Large intestine (tissue), 3 donors: ENCODE measurements at regions not wholly inside any gene's neighbourhood (a gene's known extent, or its start where the extent isn't known, plus 50 kb on each side); places are given as distances from the start of the nearest gene placed in this dataset.
A peak's percentile ranks its signal among the peaks of the same experiment; 100 is the strongest.
"Not testable (repeated sequence)": the region's sequence is repeated elsewhere in the genome, so short reads cannot be mapped to it uniquely, and the experiment has no call there.

Experiments used
- DNase-seq, 2 donors: peaks; one replicate each; pipeline versions ENCODE4 v3.0.0 to v3.0.0-alpha.2; 2013
- H3K27ac ChIP-seq: one replicate; pipeline ENCODE4 v1.5.1; 2013; ENCODE audit warnings: low read length
- H3K27me3 ChIP-seq: 2 replicates; pipeline ENCODE4 v1.6.1; 2013; ENCODE audit warnings: low read length; ENCODE audit not compliant: control insufficient read depth, insufficient read depth
- H3K36me3 ChIP-seq: 2 replicates; pipeline ENCODE4 v1.6.1; 2013; ENCODE audit warnings: low read length; ENCODE audit not compliant: control insufficient read depth, insufficient read depth
- H3K4me1 ChIP-seq: one replicate; pipeline ENCODE4 v1.6.1; 2013; ENCODE audit warnings: low read length; ENCODE audit not compliant: control insufficient read depth, insufficient read depth
- H3K4me3 ChIP-seq: one replicate; pipeline ENCODE4 v1.5.1; 2013; ENCODE audit warnings: low read length
- H3K9me3 ChIP-seq: one replicate; pipeline ENCODE4 v1.6.1; 2013; ENCODE audit warnings: mild to moderate bottlenecking, low read depth, low read length, moderate library complexity; ENCODE audit not compliant: control insufficient read depth
- WGBS: methylation state at CpG from one replicate; pipeline ENCODE4 v1.1.5; 2013; ENCODE audit warnings: low lambda C conversion rate; ENCODE audit not compliant: insufficient coverage; 5-methylcytosine and 5-hydroxymethylcytosine counted together

GRCh38 chr5:36422952-36423351, 121.2 kb upstream of the RANBP3L start:
- Histone ChIP-seq H3K9me3 (no peaks in the 10 kb centered on the region), H3K4me3 (no peak overlapping the region), H3K27ac (no peak overlapping the region), H3K27me3 (no peaks in the 10 kb centered on the region), H3K36me3 (no peaks in the 10 kb centered on the region), H3K4me1 (peaks cover 21% of the 10 kb centered on the region)
- DNase-seq, result no peak
- WGBS, result 90% methylated on average over 2 of the region's 3 CpGs

- Histone ChIP-seq H3K36me3 (no peaks in the 10 kb centered on the region), H3K4me3 (no peak overlapping the region), H3K4me1 (peaks cover 14% of the 10 kb centered on the region), H3K9me3 (no peaks in the 10 kb centered on the region), H3K27me3 (no peaks in the 10 kb centered on the region), H3K27ac (no peak overlapping the region)
- no peak for DNase-seq
- 60% methylated on average over 1 of the region's 3 CpGs for WGBS
Observed at GRCh38 chr5:36423578-36424307, 122.0 kb upstream of the RANBP3L start.

- H3K36me3 ChIP-seq, H3K9me3 ChIP-seq, H3K4me3 ChIP-seq, H3K27ac ChIP-seq, DNase-seq, H3K4me1 ChIP-seq, H3K27me3 ChIP-seq: not testable (repeated sequence)
- WGBS, result no CpG with 5 or more reads among the region's 2 CpGs
Observed at GRCh38 chr5:36426070-36426469, 124.4 kb upstream of the RANBP3L start.

GRCh38 chr5:36435516-36435915, 133.8 kb upstream of the RANBP3L start:
- 80% methylated on average over 3 of the region's 4 CpGs for WGBS
- H3K9me3 ChIP-seq, result no peaks in the 10 kb centered on the region
- H3K4me3 ChIP-seq, result no peak overlapping the region
- H3K36me3 ChIP-seq, result no peaks in the 10 kb centered on the region
- no peak for DNase-seq
- H3K27ac ChIP-seq, result no peak overlapping the region
- H3K27me3 ChIP-seq, result no peaks in the 10 kb centered on the region
- H3K4me1 ChIP-seq, result no peaks in the 10 kb centered on the region

- DNase-seq, result no peak
- Histone ChIP-seq H3K27ac (no peak overlapping the region), H3K27me3 (no peaks in the 10 kb centered on the region), H3K4me1 (no peaks in the 10 kb centered on the region), H3K36me3 (no peaks in the 10 kb centered on the region), H3K4me3 (no peak overlapping the region), H3K9me3 (no peaks in the 10 kb centered on the region)
- 87% methylated on average over 3 of the region's 3 CpGs for WGBS
Observed at GRCh38 chr5:36436306-36436705, 134.6 kb upstream of the RANBP3L start.

GRCh38 chr5:36438765-36439561, 137.3 kb upstream of the RANBP3L start:
- H3K4me1 ChIP-seq, result peaks cover 2% of the 10 kb centered on the region
- H3K4me3 ChIP-seq, result no peak overlapping the region
- H3K27me3 ChIP-seq, result no peaks in the 10 kb centered on the region
- H3K9me3 ChIP-seq, result no peaks in the 10 kb centered on the region
- WGBS, result 78% methylated on average over 5 of the region's 6 CpGs
- DNase-seq, result no peak
- no peaks in the 10 kb centered on the region for H3K36me3 ChIP-seq
- no peak overlapping the region for H3K27ac ChIP-seq

- H3K27ac ChIP-seq, result no peak overlapping the region
- no peak for DNase-seq
Observed at GRCh38 chr5:36440300-36440699, 138.6 kb upstream of the RANBP3L start.

GRCh38 chr5:36441280-36441679, 139.6 kb upstream of the RANBP3L start:
- Histone ChIP-seq H3K4me1 (peaks cover 2% of the 10 kb centered on the region), H3K4me3 (no peak overlapping the region), H3K9me3 (no peaks in the 10 kb centered on the region), H3K27ac (no peak overlapping the region), H3K27me3 (no peaks in the 10 kb centered on the region), H3K36me3 (no peaks in the 10 kb centered on the region)
- WGBS, result no CpG with 5 or more reads among the region's 1 CpG
- DNase-seq, result no peak

More at GRCh38 chr5:36440300-36440699, 138.6 kb upstream of the RANBP3L start:
- Histone ChIP-seq H3K4me3 (no peak overlapping the region), H3K4me1 (peaks cover 2% of the 10 kb centered on the region), H3K36me3 (no peaks in the 10 kb centered on the region), H3K27me3 (no peaks in the 10 kb centered on the region), H3K9me3 (no peaks in the 10 kb centered on the region)
- WGBS, result no CpG with 5 or more reads among the region's 5 CpGs

GRCh38 chr5:36442352-36442751, 140.7 kb upstream of the RANBP3L start:
- no peaks in the 10 kb centered on the region for H3K9me3 ChIP-seq
- H3K4me1 ChIP-seq, result peaks cover 2% of the 10 kb centered on the region
- no peak overlapping the region for H3K4me3 ChIP-seq
- no peaks in the 10 kb centered on the region for H3K27me3 ChIP-seq
- no peaks in the 10 kb centered on the region for H3K36me3 ChIP-seq
- DNase-seq, result peak in 1 of 2 donors; percentile 46
- WGBS, result 20% methylated on average over 1 of the region's 7 CpGs
- peak overlapping the region; percentile 37 for H3K27ac ChIP-seq

- no CpG with 5 or more reads among the region's 1 CpG for WGBS
- Histone ChIP-seq H3K27me3 (no peaks in the 10 kb centered on the region), H3K36me3 (no peaks in the 10 kb centered on the region), H3K27ac (peak overlapping the region; percentile 37), H3K4me3 (no peak overlapping the region), H3K9me3 (no peaks in the 10 kb centered on the region), H3K4me1 (peaks cover 2% of the 10 kb centered on the region)
- DNase-seq, result peak in 1 of 2 donors; percentile 24
Observed at GRCh38 chr5:36442796-36443195, 141.1 kb upstream of the RANBP3L start.
